ENCODE measurements at regions not wholly inside any gene's neighbourhood (a gene's known extent, or its start where the extent isn't known, plus 50 kb on each side); places are given as distances from the start of the nearest gene placed in this dataset.

GRCh38 chr2:166665991-166666940 is 172.2 kb upstream of the SCN7A start:
- Histone ChIP-seq H3K4me3 (no peak overlapping the region), H3K27ac (no peak overlapping the region), H3K4me1 (no peaks in the 10 kb centered on the region), H3K36me3 (no peaks in the 10 kb centered on the region), H3K27me3 (ENCODE audit: low read depth) (no peaks in the 10 kb centered on the region), H3K9me3 (no peaks in the 10 kb centered on the region)
- intact Hi-C loops (cut with DNase I): no loop called here
- no peak for DNase-seq
- TF ChIP-seq, protein P1, sequence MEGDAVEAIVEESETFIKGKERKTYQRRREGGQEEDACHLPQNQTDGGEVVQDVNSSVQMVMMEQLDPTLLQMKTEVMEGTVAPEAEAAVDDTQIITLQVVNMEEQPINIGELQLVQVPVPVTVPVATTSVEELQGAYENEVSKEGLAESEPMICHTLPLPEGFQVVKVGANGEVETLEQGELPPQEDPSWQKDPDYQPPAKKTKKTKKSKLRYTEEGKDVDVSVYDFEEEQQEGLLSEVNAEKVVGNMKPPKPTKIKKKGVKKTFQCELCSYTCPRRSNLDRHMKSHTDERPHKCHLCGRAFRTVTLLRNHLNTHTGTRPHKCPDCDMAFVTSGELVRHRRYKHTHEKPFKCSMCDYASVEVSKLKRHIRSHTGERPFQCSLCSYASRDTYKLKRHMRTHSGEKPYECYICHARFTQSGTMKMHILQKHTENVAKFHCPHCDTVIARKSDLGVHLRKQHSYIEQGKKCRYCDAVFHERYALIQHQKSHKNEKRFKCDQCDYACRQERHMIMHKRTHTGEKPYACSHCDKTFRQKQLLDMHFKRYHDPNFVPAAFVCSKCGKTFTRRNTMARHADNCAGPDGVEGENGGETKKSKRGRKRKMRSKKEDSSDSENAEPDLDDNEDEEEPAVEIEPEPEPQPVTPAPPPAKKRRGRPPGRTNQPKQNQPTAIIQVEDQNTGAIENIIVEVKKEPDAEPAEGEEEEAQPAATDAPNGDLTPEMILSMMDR (IDR thresholded peaks at IDR 0.05): no peak
- no peak for ATAC-seq

GRCh38 chr2:166661824-166662223 is 167.8 kb upstream of the SCN7A start:
- no peak overlapping the region for H3K27ac ChIP-seq
- no peaks in the 10 kb centered on the region for H3K9me3 ChIP-seq
- H3K4me1 ChIP-seq: no peaks in the 10 kb centered on the region
- H3K27me3 ChIP-seq (ENCODE audit: low read depth): no peaks in the 10 kb centered on the region
- TF ChIP-seq, protein P1 (IDR thresholded peaks at IDR 0.05): no peak
- no peaks in the 10 kb centered on the region for H3K36me3 ChIP-seq
- DNase-seq (no peak), ATAC-seq (no peak)
- H3K4me3 ChIP-seq: no peak overlapping the region
- intact Hi-C loops (cut with DNase I): no loop called here

DNA sequence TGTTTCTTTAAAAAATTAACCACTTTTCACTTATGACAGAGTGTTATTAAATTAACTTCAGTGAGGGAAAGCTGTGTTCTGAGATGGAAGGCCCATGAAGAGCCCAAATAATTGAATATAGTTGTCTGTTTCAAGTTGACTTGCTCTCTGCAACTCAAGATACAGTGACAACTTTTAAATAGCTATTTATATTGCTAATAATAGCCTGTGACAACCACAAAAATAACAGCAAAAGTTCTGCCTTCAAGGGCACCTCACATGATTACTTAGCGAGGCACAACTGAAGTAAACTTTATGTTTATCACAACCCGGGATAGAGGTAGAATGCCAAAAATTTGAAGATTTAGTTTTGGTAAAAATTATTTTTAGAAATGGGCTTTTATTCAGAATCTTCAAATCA is 167.3 kb upstream of the SCN7A start:
- Histone ChIP-seq H3K27ac (no peak overlapping the region), H3K36me3 (no peaks in the 10 kb centered on the region), H3K27me3 (ENCODE audit: low read depth) (no peaks in the 10 kb centered on the region), H3K4me3 (no peak overlapping the region), H3K9me3 (no peaks in the 10 kb centered on the region), H3K4me1 (no peaks in the 10 kb centered on the region)
- intact Hi-C loops (cut with DNase I): no loop called here
- TF ChIP-seq, protein P1 (IDR thresholded peaks at IDR 0.05): no peak
- ATAC-seq (no peak), DNase-seq (no peak)

- Histone ChIP-seq H3K27me3 (ENCODE audit: low read depth) (no peaks in the 10 kb centered on the region), H3K27ac (no peak overlapping the region), H3K9me3 (no peaks in the 10 kb centered on the region), H3K36me3 (no peaks in the 10 kb centered on the region), H3K4me1 (no peaks in the 10 kb centered on the region), H3K4me3 (no peak overlapping the region)
- DNase-seq: no peak
- no peak for ATAC-seq
- TF ChIP-seq, protein P1 (IDR thresholded peaks at IDR 0.05): no peak
- intact Hi-C loops (cut with DNase I): no loop called here
These were observed 164.9 kb upstream of the SCN7A start for GRCh38 chr2:166658901-166659300.

- Histone ChIP-seq H3K4me1 (no peaks in the 10 kb centered on the region), H3K36me3 (no peaks in the 10 kb centered on the region), H3K27ac (no peak overlapping the region), H3K4me3 (no peak overlapping the region), H3K27me3 (ENCODE audit: low read depth) (no peaks in the 10 kb centered on the region), H3K9me3 (no peaks in the 10 kb centered on the region)
- intact Hi-C loops (cut with DNase I): no loop called here
- TF ChIP-seq, protein P1 (IDR thresholded peaks at IDR 0.05): no peak
- no peak for ATAC-seq
- DNase-seq: no peak
These were observed 159.2 kb upstream of the SCN7A start for GRCh38 chr2:166653185-166653813.

Measured in lower lobe of right lung (tissue), 2 donors.